Progenitor cell of endocrine pancreas (in vitro differentiated cells): ENCODE measurements at regions not wholly inside any gene's neighbourhood (a gene's known extent, or its start where the extent isn't known, plus 50 kb on each side); places are given as distances from the start of the nearest gene placed in this dataset.

Experiments used
- DNase-seq: peaks from one replicate; pipeline ENCODE4 v3.0.0; 2021; ENCODE audit warnings: low spot score; ENCODE audit not compliant: unreplicated experiment
- H3K27ac Mint-ChIP-seq: 2 replicates; pipeline ENCODE4 v1.8.0; 2021; ENCODE audit warnings: mild to moderate bottlenecking, moderate library complexity, mixed read lengths
- H3K27me3 Mint-ChIP-seq: 2 replicates; pipeline ENCODE4 v1.8.0; 2021; ENCODE audit warnings: mixed read lengths
- H3K36me3 Mint-ChIP-seq: 2 replicates; pipeline ENCODE4 v1.8.0; 2022; ENCODE audit warnings: mixed read lengths; ENCODE audit not compliant: insufficient read depth
- H3K4me1 Mint-ChIP-seq: 2 replicates; pipeline ENCODE4 v1.8.0; 2021; ENCODE audit warnings: low read depth, mixed read lengths
- H3K4me3 Mint-ChIP-seq: 2 replicates; pipeline ENCODE4 v1.8.0; 2021; ENCODE audit warnings: low read depth, mild to moderate bottlenecking, moderate library complexity, mixed read lengths
- H3K9me3 Mint-ChIP-seq: 2 replicates; pipeline ENCODE4 v1.8.0; 2021; ENCODE audit warnings: low read depth, mixed read lengths
- CTCF ChIP-seq: fragments of 200-600 bp; sonication (generic); IDR thresholded peaks from one replicate; pipeline ENCODE4 v1.5.0; 2021; ENCODE audit warnings: antibody characterized with exemption, mild to moderate bottlenecking; ENCODE audit not compliant: unreplicated experiment

- H3K4me1 Mint-ChIP-seq, result no peaks in the 10 kb centered on the region
- no peak for DNase-seq
- no peaks in the 10 kb centered on the region for H3K36me3 Mint-ChIP-seq
- H3K27me3 Mint-ChIP-seq, result no peaks in the 10 kb centered on the region
- H3K27ac Mint-ChIP-seq, result no peak overlapping the region
- H3K9me3 Mint-ChIP-seq, result no peaks in the 10 kb centered on the region
- no peak overlapping the region for H3K4me3 Mint-ChIP-seq
- TF ChIP-seq CTCF, result no peak
Observed at GRCh38 chr3:150357923-150358607, 50.0 kb upstream of the TSC22D2 start.

GRCh38 chr3:150357140-150357539 lies 51.0 kb upstream of the TSC22D2 start:
- H3K27me3 Mint-ChIP-seq, result no peaks in the 10 kb centered on the region
- TF ChIP-seq CTCF, result no peak
- H3K4me3 Mint-ChIP-seq, result no peak overlapping the region
- DNase-seq, result no peak
- H3K4me1 Mint-ChIP-seq, result no peaks in the 10 kb centered on the region
- H3K9me3 Mint-ChIP-seq, result no peaks in the 10 kb centered on the region
- H3K27ac Mint-ChIP-seq, result no peak overlapping the region
- no peaks in the 10 kb centered on the region for H3K36me3 Mint-ChIP-seq

DNA sequence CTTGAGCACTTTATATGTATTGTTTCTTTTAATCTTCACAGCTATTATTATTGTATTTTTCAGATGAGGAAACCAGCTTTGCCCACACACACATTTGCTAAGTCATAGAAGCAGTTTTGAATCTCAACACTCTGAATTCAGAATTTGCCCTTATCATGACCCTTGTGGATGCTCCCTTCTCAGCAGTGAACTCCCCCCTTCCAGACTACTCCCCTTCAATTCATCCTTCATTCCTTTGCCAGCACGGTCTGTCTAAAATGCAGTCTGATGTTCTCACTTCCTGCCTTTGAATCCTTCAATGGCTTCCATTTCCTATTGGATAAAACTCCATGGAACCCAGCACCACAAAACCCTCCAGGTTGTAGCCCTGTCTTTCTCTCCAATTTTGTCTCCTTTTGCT lies 52.5 kb upstream of the TSC22D2 start:
- no peak for TF ChIP-seq CTCF
- DNase-seq, result no peak
- no peak overlapping the region for H3K4me3 Mint-ChIP-seq
- H3K27ac Mint-ChIP-seq, result no peak overlapping the region
- H3K36me3 Mint-ChIP-seq, result no peaks in the 10 kb centered on the region
- no peaks in the 10 kb centered on the region for H3K27me3 Mint-ChIP-seq
- H3K4me1 Mint-ChIP-seq, result no peaks in the 10 kb centered on the region
- no peaks in the 10 kb centered on the region for H3K9me3 Mint-ChIP-seq

- Mint-ChIP-seq H3K27me3 (no peaks in the 10 kb centered on the region), H3K4me1 (no peaks in the 10 kb centered on the region), H3K4me3 (no peak overlapping the region), H3K36me3 (no peaks in the 10 kb centered on the region), H3K9me3 (no peaks in the 10 kb centered on the region), H3K27ac (no peak overlapping the region)
- TF ChIP-seq CTCF, result no peak
- no peak for DNase-seq
Observed at GRCh38 chr3:150352931-150353330, 55.2 kb upstream of the TSC22D2 start.

DNA sequence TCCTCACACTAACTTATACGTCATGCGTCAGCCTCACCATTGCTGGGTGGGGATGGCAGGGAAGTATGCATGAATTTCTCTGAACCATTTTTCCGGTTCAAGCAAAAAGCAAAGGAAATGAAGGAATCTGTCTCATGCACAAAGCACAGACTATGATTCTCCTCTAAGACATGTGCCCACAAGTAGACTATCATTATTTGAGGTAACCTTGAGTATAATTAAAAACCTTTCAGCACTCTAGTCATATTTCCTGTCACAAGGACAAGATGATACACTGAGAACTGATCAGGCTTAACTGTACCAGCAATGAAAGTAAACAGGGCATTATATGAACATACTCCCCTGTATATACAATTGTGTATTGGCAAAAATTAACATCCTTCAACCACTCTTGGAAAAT lies 56.7 kb upstream of the TSC22D2 start:
- no peak for TF ChIP-seq CTCF
- no peaks in the 10 kb centered on the region for H3K27me3 Mint-ChIP-seq
- DNase-seq, result no peak
- no peaks in the 10 kb centered on the region for H3K36me3 Mint-ChIP-seq
- H3K4me1 Mint-ChIP-seq, result no peaks in the 10 kb centered on the region
- H3K9me3 Mint-ChIP-seq, result no peaks in the 10 kb centered on the region
- H3K27ac Mint-ChIP-seq, result no peak overlapping the region
- no peak overlapping the region for H3K4me3 Mint-ChIP-seq
